GM21526 (cell line): ENCODE measurements at regions not wholly inside any gene's neighbourhood (a gene's known extent, or its start where the extent isn't known, plus 50 kb on each side); places are given as distances from the start of the nearest gene placed in this dataset.
"Not testable (repeated sequence)": the region's sequence is repeated elsewhere in the genome, so short reads cannot be mapped to it uniquely, and the experiment has no call there.

Experiments used
- ATAC-seq: cut with Tn5 transposase; IDR thresholded peaks from one replicate; pipeline ENCODE4 v1.9.1; 2021; ENCODE audit warnings: moderate library complexity; ENCODE audit not compliant: unreplicated experiment, low FRiP score

GRCh38 chr6:145098127-145098526, 637.2 kb downstream of the EPM2A start:
- not testable (repeated sequence) for ATAC-seq

GRCh38 chr6:145099713-145100112, 635.6 kb downstream of the EPM2A start:
- ATAC-seq: no peak

GRCh38 chr6:145110109-145110508, 625.2 kb downstream of the EPM2A start:
- ATAC-seq: no peak

GRCh38 chr6:145111407-145111806, 623.9 kb downstream of the EPM2A start:
- not testable (repeated sequence) for ATAC-seq

GRCh38 chr6:145112711-145113148, 622.6 kb downstream of the EPM2A start:
- no peak for ATAC-seq

GRCh38 chr6:145115638-145116037, 619.7 kb downstream of the EPM2A start:
- no peak for ATAC-seq

- no peak for ATAC-seq
These were observed 618.6 kb downstream of the EPM2A start for GRCh38 chr6:145116591-145117178.

- ATAC-seq: no peak
These were observed 617.1 kb downstream of the EPM2A start for GRCh38 chr6:145118224-145118623.

GRCh38 chr6:145119081-145119480, 616.2 kb downstream of the EPM2A start:
- no peak for ATAC-seq

- ATAC-seq: no peak
These were observed 602.6 kb downstream of the EPM2A start for GRCh38 chr6:145132709-145133108.

GRCh38 chr6:145135702-145136101, 599.6 kb downstream of the EPM2A start:
- no peak for ATAC-seq

GRCh38 chr6:145137425-145137824, 597.9 kb downstream of the EPM2A start:
- ATAC-seq: no peak

- ATAC-seq: no peak
These were observed 596.7 kb downstream of the EPM2A start for GRCh38 chr6:145138469-145139139.

- no peak for ATAC-seq
These were observed 596.0 kb downstream of the EPM2A start for GRCh38 chr6:145139140-145139850.

- no peak for ATAC-seq
These were observed 595.4 kb downstream of the EPM2A start for GRCh38 chr6:145139895-145140294.

- no peak for ATAC-seq
These were observed 593.7 kb downstream of the EPM2A start for GRCh38 chr6:145141572-145141971.

- ATAC-seq: no peak
These were observed 592.4 kb downstream of the EPM2A start for GRCh38 chr6:145142958-145143357.

- no peak for ATAC-seq
These were observed 591.9 kb downstream of the EPM2A start for GRCh38 chr6:145143379-145143778.

- ATAC-seq: no peak
These were observed 587.8 kb downstream of the EPM2A start for GRCh38 chr6:145147559-145147958.

GRCh38 chr6:145147981-145148749, 587.2 kb downstream of the EPM2A start:
- no peak for ATAC-seq

- no peak for ATAC-seq
These were observed 586.5 kb downstream of the EPM2A start for GRCh38 chr6:145148776-145149175.
